Keratinocyte (primary cell): ENCODE measurements at regions not wholly inside any gene's neighbourhood (a gene's known extent, or its start where the extent isn't known, plus 50 kb on each side); places are given as distances from the start of the nearest gene placed in this dataset.

ENCODE experiments used
- DNase-seq: peaks from one replicate; pipeline ENCODE4 v3.0.0-alpha.2; 2011; ENCODE audit warnings: low read depth, missing footprints, low spot score
- FAIRE-seq: peaks from 2 replicates; lab custom pipeline; 2011; peaks lifted over from hg19 to GRCh38; lab: Jason Lieb, UNC
- H2AFZ ChIP-seq: 2 replicates; pipeline ENCODE4 v1.6.0; 2012; ENCODE audit warnings: low read length, control low read depth, inconsistent platforms; ENCODE audit not compliant: control insufficient read depth
- H3K27ac ChIP-seq: 2 replicates; pipeline ENCODE4 v1.5.1; 2011; ENCODE audit warnings: low read length; ENCODE audit not compliant: control insufficient read depth, insufficient read depth
- H3K27me3 ChIP-seq: 3 replicates; pipeline ENCODE4 v1.6.0; 2011; ENCODE audit warnings: low read length; ENCODE audit not compliant: control insufficient read depth, insufficient read depth; ENCODE audit errors: extremely low read depth
- H3K36me3 ChIP-seq, 2 experiments: 2 replicates in 1 of 2; 3 replicates in 1 of 2; pipeline ENCODE4 v1.5.1; 2011; ENCODE audit warnings: low read length in 2 of 2, mild to moderate bottlenecking in 1 of 2; ENCODE audit not compliant: control insufficient read depth in 2 of 2, insufficient read depth in 2 of 2; ENCODE audit errors: extremely low read depth in 1 of 2
- H3K4me1 ChIP-seq: 3 replicates; pipeline ENCODE4 v1.5.1; 2011; ENCODE audit warnings: low read length; ENCODE audit not compliant: control insufficient read depth, insufficient read depth; ENCODE audit errors: extremely low read depth
- H3K4me2 ChIP-seq: 3 replicates; pipeline ENCODE4 v1.6.0; 2011; ENCODE audit warnings: low read depth, low read length; ENCODE audit not compliant: control insufficient read depth, insufficient read depth; ENCODE audit errors: extremely low read depth
- H3K4me3 ChIP-seq, 3 experiments: fragments of 200-600 bp in 1 of 3; sonication (generic) in 1 of 3; 2 replicates in 2 of 3; 3 replicates in 1 of 3; pipeline ENCODE4 v1.5.1; 2011 to 2016; ENCODE audit warnings: low read length in 3 of 3, mild to moderate bottlenecking in 3 of 3, control low read depth in 2 of 3, inconsistent platforms in 1 of 3, low read depth in 1 of 3, mixed read lengths in 1 of 3, mixed run types in 1 of 3, moderate library complexity in 1 of 3; ENCODE audit not compliant: control insufficient read depth in 2 of 3, insufficient read depth in 2 of 3; ENCODE audit errors: extremely low read depth in 1 of 3
- H3K79me2 ChIP-seq: 2 replicates; pipeline ENCODE4 v1.6.0; 2012; ENCODE audit warnings: low read length; ENCODE audit not compliant: control insufficient read depth, insufficient read depth
- H3K9ac ChIP-seq: 3 replicates; pipeline ENCODE4 v1.6.0; 2011; ENCODE audit warnings: low read length; ENCODE audit not compliant: control insufficient read depth, insufficient read depth; ENCODE audit errors: extremely low read depth
- H3K9me1 ChIP-seq: 3 replicates; pipeline ENCODE4 v1.6.0; 2011; ENCODE audit warnings: low read length; ENCODE audit not compliant: control insufficient read depth, insufficient read depth; ENCODE audit errors: extremely low read depth
- H3K9me3 ChIP-seq: 2 replicates; pipeline ENCODE4 v1.5.1; 2012; ENCODE audit warnings: low read depth, low read length; ENCODE audit not compliant: control insufficient read depth
- H4K20me1 ChIP-seq: 3 replicates; pipeline ENCODE4 v1.6.0; 2011; ENCODE audit warnings: low read length; ENCODE audit not compliant: control insufficient read depth, insufficient read depth; ENCODE audit errors: extremely low read depth
- EZH2 ChIP-seq: IDR thresholded peaks from one replicate; pipeline ENCODE4 v1.6.1; 2012; ENCODE audit warnings: inconsistent platforms, mild to moderate bottlenecking, low read length, moderate library complexity
- dilution Hi-C: fragments of 300-500 bp; cut with MboI; formaldehyde crosslinking; loops from one replicate; pipeline ENCODE4 v1.7.0; 2020; ENCODE audit warnings: low sequenced_read_pairs; ENCODE audit not compliant: extremely low pct_ligation_motif_present
- TF ChIP-seq, protein P1 (sequence below), 3 experiments: IDR thresholded peaks in 1 of 3; conservative IDR thresholded peaks in 1 of 3; optimal IDR thresholded peaks in 1 of 3; 2 replicates in 2 of 3; 3 replicates in 1 of 3; pipeline versions ENCODE3 to v1.5.1; 2011; ENCODE audit warnings: low read length in 3 of 3, mild to moderate bottlenecking in 3 of 3, moderate library complexity in 2 of 3, control low read depth in 1 of 3, inconsistent platforms in 1 of 3; ENCODE audit not compliant: insufficient read depth in 2 of 3; ENCODE audit errors: extremely low read depth in 1 of 3

DNA sequence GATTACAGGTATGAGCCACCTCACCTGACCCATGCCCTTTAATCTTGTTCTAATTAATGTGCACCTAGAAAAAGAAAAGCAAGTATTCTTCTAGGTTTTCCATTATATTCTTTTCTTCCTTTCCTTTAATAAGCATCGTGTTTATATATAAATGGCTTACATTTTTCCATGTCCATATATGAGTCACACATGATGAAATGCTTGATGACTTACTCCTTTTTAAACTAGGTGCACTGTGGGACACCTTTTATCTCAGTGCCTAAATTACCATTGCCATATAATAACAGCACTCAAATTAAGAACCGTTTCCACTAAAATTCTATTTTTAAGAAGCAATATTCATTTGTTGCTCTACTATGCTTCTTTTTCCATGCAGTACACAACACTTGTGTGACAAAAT lies 363.3 kb downstream of the LIG4 start:
- no peaks in the 10 kb centered on the region for H3K9me1 ChIP-seq
- no peaks in the 10 kb centered on the region for H4K20me1 ChIP-seq
- FAIRE-seq (no peak), DNase-seq (no peak)
- no peaks in the 10 kb centered on the region for H3K27me3 ChIP-seq
- H2AFZ ChIP-seq: no peak overlapping the region
- H3K36me3 ChIP-seq: no peaks in the 10 kb centered on the region
- peaks cover 2% of the 10 kb centered on the region for H3K9me3 ChIP-seq
- H3K9ac ChIP-seq: no peak overlapping the region
- dilution Hi-C loops: no loop called here
- H3K79me2 ChIP-seq: no peaks in the 10 kb centered on the region
- TF ChIP-seq EZH2: no peak
- TF ChIP-seq, protein P1, sequence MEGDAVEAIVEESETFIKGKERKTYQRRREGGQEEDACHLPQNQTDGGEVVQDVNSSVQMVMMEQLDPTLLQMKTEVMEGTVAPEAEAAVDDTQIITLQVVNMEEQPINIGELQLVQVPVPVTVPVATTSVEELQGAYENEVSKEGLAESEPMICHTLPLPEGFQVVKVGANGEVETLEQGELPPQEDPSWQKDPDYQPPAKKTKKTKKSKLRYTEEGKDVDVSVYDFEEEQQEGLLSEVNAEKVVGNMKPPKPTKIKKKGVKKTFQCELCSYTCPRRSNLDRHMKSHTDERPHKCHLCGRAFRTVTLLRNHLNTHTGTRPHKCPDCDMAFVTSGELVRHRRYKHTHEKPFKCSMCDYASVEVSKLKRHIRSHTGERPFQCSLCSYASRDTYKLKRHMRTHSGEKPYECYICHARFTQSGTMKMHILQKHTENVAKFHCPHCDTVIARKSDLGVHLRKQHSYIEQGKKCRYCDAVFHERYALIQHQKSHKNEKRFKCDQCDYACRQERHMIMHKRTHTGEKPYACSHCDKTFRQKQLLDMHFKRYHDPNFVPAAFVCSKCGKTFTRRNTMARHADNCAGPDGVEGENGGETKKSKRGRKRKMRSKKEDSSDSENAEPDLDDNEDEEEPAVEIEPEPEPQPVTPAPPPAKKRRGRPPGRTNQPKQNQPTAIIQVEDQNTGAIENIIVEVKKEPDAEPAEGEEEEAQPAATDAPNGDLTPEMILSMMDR (optimal IDR thresholded peaks at IDR 0.05 in 1 of 3, IDR thresholded peaks at IDR 0.05 in 1 of 3, conservative IDR thresholded peaks at IDR 0.05 in 1 of 3; ENCODE audit: extremely low read depth in 1 of 3, insufficient read depth in 2 of 3, low read length in 3 of 3): no peak
- no peak overlapping the region for H3K4me2 ChIP-seq
- no peak overlapping the region for H3K4me3 ChIP-seq
- H3K27ac ChIP-seq: no peak overlapping the region
- no peaks in the 10 kb centered on the region for H3K4me1 ChIP-seq

DNA sequence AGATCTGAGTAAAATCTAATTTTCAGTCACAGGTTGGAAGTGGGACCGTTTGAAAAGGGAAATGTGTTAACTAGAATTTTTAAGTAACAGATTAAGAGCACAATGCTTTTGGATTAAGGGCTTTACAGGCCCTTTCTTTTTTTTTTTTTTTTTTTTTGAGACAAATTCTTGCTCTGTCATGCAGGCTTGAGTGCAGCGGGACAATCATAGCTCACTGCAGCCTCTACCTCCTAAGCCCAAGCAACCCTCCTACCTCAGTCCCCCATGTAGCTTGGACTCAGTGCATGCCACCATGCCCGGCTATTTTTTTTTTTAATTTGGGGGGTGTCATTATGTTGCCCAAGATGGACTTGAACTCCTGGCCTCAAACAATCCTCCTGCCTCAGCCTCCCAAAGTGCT lies 363.7 kb downstream of the LIG4 start:
- TF ChIP-seq EZH2: no peak
- TF ChIP-seq, protein P1 (optimal IDR thresholded peaks at IDR 0.05 in 1 of 3, IDR thresholded peaks at IDR 0.05 in 1 of 3, conservative IDR thresholded peaks at IDR 0.05 in 1 of 3; ENCODE audit: extremely low read depth in 1 of 3, insufficient read depth in 2 of 3, low read length in 3 of 3): no peak
- no peak for FAIRE-seq
- Histone ChIP-seq H3K9ac (no peak overlapping the region), H3K79me2 (no peaks in the 10 kb centered on the region), H2AFZ (no peak overlapping the region), H3K36me3 (no peaks in the 10 kb centered on the region), H3K4me2 (no peak overlapping the region), H4K20me1 (no peaks in the 10 kb centered on the region), H3K4me3 (no peak overlapping the region), H3K27me3 (no peaks in the 10 kb centered on the region), H3K9me3 (peaks cover 2% of the 10 kb centered on the region), H3K9me1 (no peaks in the 10 kb centered on the region), H3K4me1 (no peaks in the 10 kb centered on the region), H3K27ac (no peak overlapping the region)
- dilution Hi-C loops: no loop called here
- DNase-seq: no peak
